Esophagus squamous epithelium (tissue), 5 donors: ENCODE measurements at regions not wholly inside any gene's neighbourhood (a gene's known extent, or its start where the extent isn't known, plus 50 kb on each side); places are given as distances from the start of the nearest gene placed in this dataset.
"Not testable (repeated sequence)": the region's sequence is repeated elsewhere in the genome, so short reads cannot be mapped to it uniquely, and the experiment has no call there.

Source experiments
- DNase-seq: peaks from one replicate; lab custom pipeline; 2025; lab: John Stamatoyannopoulos, UW
- H3K27ac ChIP-seq, 4 donors: fragments of 200-600 bp; sonication (generic); one replicate each; pipeline ENCODE4 v1.5.1; 2016 to 2019; ENCODE audit warnings: mild to moderate bottlenecking in 1 of 4
- H3K27me3 ChIP-seq, 4 donors: fragments of 200-600 bp; sonication (generic); 1 replicate in 3 of 4; 2 replicates in 1 of 4; pipeline versions ENCODE4 v1.5.1 to v1.6.0; 2017 to 2021; ENCODE audit warnings: antibody characterized with exemption in 1 of 4
- H3K36me3 ChIP-seq, 3 donors: fragments of 200-600 bp; sonication (generic); one replicate each; pipeline ENCODE4 v1.5.1; 2016 to 2019
- H3K4me1 ChIP-seq, 3 donors: fragments of 200-600 bp; sonication (generic); one replicate each; pipeline ENCODE4 v1.5.1; 2017 to 2019
- H3K4me3 ChIP-seq, 4 donors: fragments of 200-600 bp; sonication (generic); 1 replicate in 3 of 4; 2 replicates in 1 of 4; pipeline ENCODE4 v1.5.1; 2016 to 2019; ENCODE audit warnings: mild to moderate bottlenecking in 2 of 4, moderate library complexity in 1 of 4
- H3K9me3 ChIP-seq, 3 donors: fragments of 200-600 bp; sonication (generic); one replicate each; pipeline ENCODE4 v1.5.1; 2016 to 2019
- CTCF ChIP-seq, 6 experiments: fragments of 450-650 bp in 4 of 6; fragments of 200-600 bp in 2 of 6; sonication (generic) in 2 of 6; IDR thresholded peaks; one replicate each; pipeline ENCODE4 v1.5.1; 2016 to 2019; ENCODE audit warnings: antibody characterized with exemption in 6 of 6, mild to moderate bottlenecking in 4 of 6, moderate library complexity in 4 of 6
- POLR2A ChIP-seq, 4 donors: fragments of 450-650 bp; IDR thresholded peaks; one replicate each; pipeline ENCODE4 v1.6.1; 2017; ENCODE audit warnings: antibody characterized with exemption in 4 of 4, mild to moderate bottlenecking in 4 of 4, moderate library complexity in 3 of 4
- WGBS, 2 donors: methylation state at CpG; one replicate each; pipeline ENCODE4 v1.1.5; 2018; 5-methylcytosine and 5-hydroxymethylcytosine counted together
- intact Hi-C: fragments of 100-400 bp; cut with DNase I; formaldehyde crosslinking; loops from one replicate; pipeline ENCODE4 v1.15.0; 2022
- donor health status: DM: yes; HTN: yes; CAD: no.

GRCh38 chr3:182424006-182424405 is 369.3 kb upstream of the ATP11B start:
- Histone ChIP-seq H3K27me3 (no peaks in the 10 kb centered on the region), H3K4me3 (no peak overlapping the region), H3K9me3 (no peaks in the 10 kb centered on the region), H3K4me1 (no peaks in the 10 kb centered on the region), H3K36me3 (no peaks in the 10 kb centered on the region), H3K27ac (no peak overlapping the region)
- no peak for DNase-seq
- TF ChIP-seq CTCF (IDR thresholded peaks at IDR 0.05) (no peak), POLR2A (IDR thresholded peaks at IDR 0.05) (no peak)
- WGBS, 2 donors: 98 to 100% methylated on average over 3 of the region's 3 CpGs
- intact Hi-C loops: no loop called here

- DNase-seq, intact Hi-C loops, H3K36me3 ChIP-seq, H3K27ac ChIP-seq, H3K4me3 ChIP-seq, H3K4me1 ChIP-seq, H3K27me3 ChIP-seq, H3K9me3 ChIP-seq: not testable (repeated sequence)
- whole genome bisulfite sequencing, 2 donors: 92 to 93% methylated on average over 13 to 16 of the region's 32 CpGs
Observed at GRCh38 chr3:182425926-182426718, 367.2 kb upstream of the ATP11B start.

GRCh38 chr3:182431972-182432371 is 361.3 kb upstream of the ATP11B start:
- H3K4me1 ChIP-seq, H3K9me3 ChIP-seq, intact Hi-C loops, H3K27ac ChIP-seq, H3K27me3 ChIP-seq, H3K36me3 ChIP-seq, DNase-seq, H3K4me3 ChIP-seq: not testable (repeated sequence)
- 90 to 96% methylated on average over 3 to 6 of the region's 6 CpGs for WGBS, 2 donors

- no peaks in the 10 kb centered on the region for H3K4me1 ChIP-seq
- TF ChIP-seq POLR2A (IDR thresholded peaks at IDR 0.05) (no peak), CTCF (IDR thresholded peaks at IDR 0.05) (no peak)
- intact Hi-C loops: no loop called here
- DNase-seq: no peak
- H3K4me3 ChIP-seq: no peak overlapping the region
- no peaks in the 10 kb centered on the region for H3K27me3 ChIP-seq
- no peak overlapping the region for H3K27ac ChIP-seq
- whole genome bisulfite sequencing, 2 donors: 53 to 59% methylated on average over 1 of the region's 1 CpG
- no peaks in the 10 kb centered on the region for H3K36me3 ChIP-seq
- no peaks in the 10 kb centered on the region for H3K9me3 ChIP-seq
Observed at GRCh38 chr3:182435860-182436259, 357.4 kb upstream of the ATP11B start.

GRCh38 chr3:182436547-182436946 is 356.8 kb upstream of the ATP11B start:
- no peaks in the 10 kb centered on the region for H3K9me3 ChIP-seq
- no peak overlapping the region for H3K27ac ChIP-seq
- H3K36me3 ChIP-seq: no peaks in the 10 kb centered on the region
- H3K4me1 ChIP-seq: no peaks in the 10 kb centered on the region
- 52 to 74% methylated on average over 6 of the region's 6 CpGs for WGBS, 2 donors
- no peaks in the 10 kb centered on the region for H3K27me3 ChIP-seq
- no peak overlapping the region for H3K4me3 ChIP-seq
- TF ChIP-seq POLR2A (IDR thresholded peaks at IDR 0.05): no peak
- TF ChIP-seq CTCF (IDR thresholded peaks at IDR 0.05): no peak
- DNase-seq: no peak
- intact Hi-C loops: no loop called here

GRCh38 chr3:182438398-182438797 is 354.9 kb upstream of the ATP11B start:
- Histone ChIP-seq H3K36me3 (no peaks in the 10 kb centered on the region), H3K27ac (no peak overlapping the region), H3K4me1 (no peaks in the 10 kb centered on the region), H3K9me3 (no peaks in the 10 kb centered on the region), H3K27me3 (no peaks in the 10 kb centered on the region), H3K4me3 (no peak overlapping the region)
- 67 to 71% methylated on average over 1 of the region's 1 CpG for WGBS, 2 donors
- intact Hi-C loops: no loop called here
- no peak for TF ChIP-seq POLR2A (IDR thresholded peaks at IDR 0.05)
- TF ChIP-seq CTCF (IDR thresholded peaks at IDR 0.05): no peak
- DNase-seq: no peak
